Muscle layer of colon (tissue), 2 donors: ENCODE measurements at regions not wholly inside any gene's neighbourhood (a gene's known extent, or its start where the extent isn't known, plus 50 kb on each side); places are given as distances from the start of the nearest gene placed in this dataset.
"Not testable (repeated sequence)": the region's sequence is repeated elsewhere in the genome, so short reads cannot be mapped to it uniquely, and the experiment has no call there.

Experiments
- H3K27ac ChIP-seq: one replicate; pipeline ENCODE4 v1.7.0; 2013; ENCODE audit warnings: low read depth, mild to moderate bottlenecking, low read length, moderate library complexity
- H3K27me3 ChIP-seq, 2 donors: one replicate each; pipeline ENCODE4 v1.7.0; 2013; ENCODE audit warnings: low read length in 2 of 2, mild to moderate bottlenecking in 2 of 2; ENCODE audit not compliant: insufficient read depth in 2 of 2, control insufficient read depth in 1 of 2
- H3K36me3 ChIP-seq: one replicate; pipeline ENCODE4 v1.7.0; 2013; ENCODE audit warnings: mild to moderate bottlenecking, low read length; ENCODE audit not compliant: insufficient read depth
- H3K4me1 ChIP-seq: one replicate; pipeline ENCODE4 v1.7.0; 2013; ENCODE audit warnings: mild to moderate bottlenecking, low read length; ENCODE audit not compliant: insufficient read depth
- H3K4me3 ChIP-seq, 2 donors: one replicate each; pipeline ENCODE4 v1.7.0; 2013; ENCODE audit warnings: low read length in 2 of 2, low read depth in 1 of 2, mild to moderate bottlenecking in 1 of 2, moderate library complexity in 1 of 2
- H3K9ac ChIP-seq: one replicate; pipeline ENCODE4 v1.7.0; 2013; ENCODE audit warnings: low read length
- H3K9me3 ChIP-seq: one replicate; pipeline ENCODE4 v1.7.0; 2013; ENCODE audit warnings: mild to moderate bottlenecking, low read length
- donor health status: abdominal sarcoma.
- donor health status: Adenocarcinoma of cecum.

DNA sequence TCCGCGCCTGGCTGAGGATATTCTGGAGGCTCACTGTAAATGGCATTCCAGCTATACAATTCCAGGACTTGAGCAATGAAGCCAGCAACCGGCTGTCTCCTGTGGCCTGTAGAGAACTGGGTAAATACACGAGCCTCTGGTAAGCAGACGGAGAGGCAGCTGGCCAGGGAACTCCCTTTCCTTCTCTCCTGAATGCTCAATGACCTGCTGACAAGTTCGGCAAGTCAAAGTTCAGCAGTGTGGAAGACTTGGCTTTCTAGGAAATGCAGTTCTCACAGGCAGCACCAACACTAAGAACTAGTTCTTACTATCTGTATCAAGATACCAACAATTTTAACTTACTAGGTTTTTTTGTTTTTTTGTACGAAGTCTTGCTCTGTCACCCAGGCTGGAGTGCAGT is 232.1 kb upstream of the NUPR2 start:
- not testable (repeated sequence) for H3K9me3 ChIP-seq, H3K36me3 ChIP-seq, H3K27ac ChIP-seq, H3K4me1 ChIP-seq, H3K27me3 ChIP-seq, H3K4me3 ChIP-seq, H3K9ac ChIP-seq

DNA sequence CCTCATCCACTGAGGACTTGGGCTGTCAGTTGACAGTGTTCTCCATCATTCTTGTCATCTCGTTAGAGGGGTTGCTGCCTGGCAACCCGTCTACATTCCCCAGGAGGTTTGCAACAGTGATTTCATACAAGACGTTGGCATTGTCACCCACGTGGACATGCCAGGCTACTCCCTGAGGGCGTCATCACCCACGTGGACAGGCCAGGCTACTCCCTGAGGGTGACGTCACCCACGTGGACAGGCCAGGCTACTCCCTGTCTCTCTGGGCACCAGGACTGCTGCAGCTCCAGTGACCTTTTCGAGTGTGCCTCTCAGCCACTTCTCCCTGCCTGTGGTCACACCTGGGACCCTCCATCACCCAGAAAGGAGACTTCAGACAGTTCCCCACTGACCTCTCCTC is 212.1 kb upstream of the NUPR2 start:
- H3K27me3 ChIP-seq, H3K9ac ChIP-seq, H3K27ac ChIP-seq, H3K36me3 ChIP-seq, H3K4me1 ChIP-seq, H3K9me3 ChIP-seq, H3K4me3 ChIP-seq: not testable (repeated sequence)

- H3K4me3 ChIP-seq, result no peak overlapping the region
- no peak overlapping the region for H3K27ac ChIP-seq
- no peaks in the 10 kb centered on the region for H3K27me3 ChIP-seq
- no peak overlapping the region for H3K9ac ChIP-seq
- no peaks in the 10 kb centered on the region for H3K36me3 ChIP-seq
- H3K4me1 ChIP-seq, result no peaks in the 10 kb centered on the region
- H3K9me3 ChIP-seq, result no peaks in the 10 kb centered on the region
These were observed 174.3 kb upstream of the NUPR2 start for GRCh38 chr7:56290548-56290947.

- no peak overlapping the region for H3K27ac ChIP-seq
- no peak overlapping the region for H3K9ac ChIP-seq
- no peaks in the 10 kb centered on the region for H3K4me1 ChIP-seq
- no peaks in the 10 kb centered on the region for H3K27me3 ChIP-seq
- H3K4me3 ChIP-seq, result peak overlapping the region in 1 of 2 donors; percentile 23
- H3K9me3 ChIP-seq, result no peaks in the 10 kb centered on the region
- no peaks in the 10 kb centered on the region for H3K36me3 ChIP-seq
These were observed 171.4 kb upstream of the NUPR2 start for GRCh38 chr7:56287429-56288138.

DNA sequence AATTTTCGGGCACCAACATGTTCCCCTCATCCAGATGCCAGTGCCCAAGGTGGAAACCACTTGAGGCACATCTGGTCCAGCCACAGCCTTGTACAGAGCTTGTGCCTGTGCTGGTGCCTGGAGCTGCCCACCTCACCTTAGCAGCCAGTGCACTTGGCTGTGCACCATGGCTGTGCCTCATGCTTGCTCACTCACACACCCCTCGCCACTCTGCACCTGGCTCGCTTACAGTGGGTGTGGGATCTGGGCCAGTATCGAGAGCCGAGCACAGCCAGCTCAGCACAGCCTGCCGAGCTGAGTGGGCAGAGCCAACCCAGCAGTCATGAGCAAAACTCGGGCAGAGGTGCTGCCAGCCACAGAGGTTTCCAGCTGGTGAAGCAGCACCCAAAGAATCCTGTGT is 139.9 kb upstream of the NUPR2 start:
- H3K27me3 ChIP-seq, result no peaks in the 10 kb centered on the region
- H3K9me3 ChIP-seq, result no peaks in the 10 kb centered on the region
- no peaks in the 10 kb centered on the region for H3K36me3 ChIP-seq
- no peaks in the 10 kb centered on the region for H3K4me1 ChIP-seq
- no peak overlapping the region for H3K27ac ChIP-seq
- no peak overlapping the region for H3K9ac ChIP-seq
- H3K4me3 ChIP-seq, result no peak overlapping the region

- H3K36me3 ChIP-seq, result no peaks in the 10 kb centered on the region
- H3K27me3 ChIP-seq, result no peaks in the 10 kb centered on the region
- H3K9me3 ChIP-seq, result no peaks in the 10 kb centered on the region
- no peak overlapping the region for H3K4me3 ChIP-seq
- H3K4me1 ChIP-seq, result no peaks in the 10 kb centered on the region
- H3K27ac ChIP-seq, result no peak overlapping the region
- no peak overlapping the region for H3K9ac ChIP-seq
These were observed 133.9 kb upstream of the NUPR2 start for GRCh38 chr7:56250135-56250534.

DNA sequence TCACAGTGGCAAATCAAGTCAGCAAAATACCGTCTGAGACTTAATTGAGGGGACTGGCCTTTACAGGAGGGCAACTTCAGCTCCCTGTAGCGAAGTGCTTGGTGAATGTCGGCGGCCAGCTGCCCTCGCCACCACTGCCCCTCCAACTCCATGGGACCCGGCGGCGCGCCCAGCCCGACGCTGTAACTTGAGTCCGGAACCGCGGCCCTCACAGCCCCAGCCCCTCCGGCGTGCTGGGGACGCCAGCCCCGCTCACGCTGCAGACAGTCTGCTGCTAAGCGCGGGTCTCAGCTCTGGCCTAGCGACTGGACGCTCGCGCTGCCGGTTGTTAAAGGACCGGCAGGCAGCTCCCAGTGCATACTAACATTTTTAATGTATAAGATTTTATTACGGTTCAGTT is 113.4 kb upstream of the NUPR2 start:
- Histone ChIP-seq H3K27me3 (no peaks in the 10 kb centered on the region), H3K27ac (no peak overlapping the region), H3K36me3 (no peaks in the 10 kb centered on the region), H3K4me1 (no peaks in the 10 kb centered on the region), H3K9ac (no peak overlapping the region), H3K9me3 (no peaks in the 10 kb centered on the region), H3K4me3 (no peak overlapping the region)

DNA sequence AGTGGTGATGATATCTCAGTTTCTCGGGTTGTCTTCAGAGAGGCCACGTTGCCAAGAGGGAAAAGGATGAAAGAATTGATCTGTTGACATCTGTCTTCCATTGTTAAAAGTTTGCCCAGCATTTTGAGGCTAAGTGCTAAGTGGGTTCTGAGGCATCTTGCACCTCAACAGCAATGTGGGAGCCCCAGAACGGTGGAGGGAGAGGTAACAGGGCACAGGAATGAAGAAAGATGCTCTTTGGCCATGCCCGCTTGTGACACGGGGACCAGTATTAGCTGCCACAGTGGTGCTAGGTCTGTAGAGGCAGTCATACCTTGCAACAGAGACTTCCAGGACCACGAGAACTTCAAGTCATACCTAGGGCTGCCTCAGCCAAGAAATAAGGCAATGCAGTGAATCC is 106.6 kb upstream of the NUPR2 start:
- H3K36me3 ChIP-seq, result no peaks in the 10 kb centered on the region
- no peaks in the 10 kb centered on the region for H3K27me3 ChIP-seq
- no peaks in the 10 kb centered on the region for H3K4me1 ChIP-seq
- H3K4me3 ChIP-seq, result no peak overlapping the region
- no peaks in the 10 kb centered on the region for H3K9me3 ChIP-seq
- H3K27ac ChIP-seq, result no peak overlapping the region
- H3K9ac ChIP-seq, result no peak overlapping the region

DNA sequence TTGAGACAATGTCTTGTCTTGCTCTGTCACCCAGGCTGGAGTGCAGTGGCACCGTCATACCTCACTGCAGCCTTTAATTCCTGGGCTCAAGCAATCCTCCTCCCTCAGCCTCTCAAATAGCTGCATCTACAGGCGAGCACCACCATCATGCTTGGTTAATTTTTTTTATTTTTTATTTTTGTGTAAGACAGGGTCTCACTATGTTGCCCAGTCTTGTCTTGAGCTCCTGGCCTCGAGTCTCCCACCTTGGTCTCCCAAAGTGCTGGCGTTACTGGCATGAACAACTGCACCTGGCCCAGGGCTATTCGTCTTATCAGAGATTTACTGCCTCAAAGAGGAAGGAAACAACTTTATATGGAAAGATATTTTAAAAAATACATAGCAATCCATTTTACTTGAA is 102.8 kb upstream of the NUPR2 start:
- Histone ChIP-seq H3K36me3 (no peaks in the 10 kb centered on the region), H3K9me3 (peaks cover 7% of the 10 kb centered on the region), H3K27ac (no peak overlapping the region), H3K4me1 (no peaks in the 10 kb centered on the region), H3K9ac (no peak overlapping the region), H3K4me3 (no peak overlapping the region), H3K27me3 (no peaks in the 10 kb centered on the region)

- H3K27me3 ChIP-seq, result no peaks in the 10 kb centered on the region
- H3K4me1 ChIP-seq, result no peaks in the 10 kb centered on the region
- no peak overlapping the region for H3K4me3 ChIP-seq
- H3K9me3 ChIP-seq, result peaks cover 7% of the 10 kb centered on the region
- no peaks in the 10 kb centered on the region for H3K36me3 ChIP-seq
- no peak overlapping the region for H3K27ac ChIP-seq
- H3K9ac ChIP-seq, result no peak overlapping the region
These were observed 102.3 kb upstream of the NUPR2 start for GRCh38 chr7:56218510-56218909.

- H3K27ac ChIP-seq, result no peak overlapping the region
- no peak overlapping the region for H3K4me3 ChIP-seq
- no peaks in the 10 kb centered on the region for H3K4me1 ChIP-seq
- H3K27me3 ChIP-seq, result no peaks in the 10 kb centered on the region
- H3K9me3 ChIP-seq, result peaks cover 7% of the 10 kb centered on the region
- no peak overlapping the region for H3K9ac ChIP-seq
- H3K36me3 ChIP-seq, result no peaks in the 10 kb centered on the region
These were observed 97.4 kb upstream of the NUPR2 start for GRCh38 chr7:56213574-56213973.

- Histone ChIP-seq H3K4me3 (no peak overlapping the region), H3K27ac (no peak overlapping the region), H3K36me3 (no peaks in the 10 kb centered on the region), H3K27me3 (no peaks in the 10 kb centered on the region), H3K9me3 (no peaks in the 10 kb centered on the region), H3K4me1 (no peaks in the 10 kb centered on the region), H3K9ac (no peak overlapping the region)
These were observed 90.2 kb upstream of the NUPR2 start for GRCh38 chr7:56206420-56206819.
